ENCODE measurements at regions not wholly inside any gene's neighbourhood (a gene's known extent, or its start where the extent isn't known, plus 50 kb on each side); places are given as distances from the start of the nearest gene placed in this dataset.

GRCh38 chr13:22112956-22113745 is 442.3 kb downstream of the FGF9 start:
- TF ChIP-seq CTCF (conservative IDR thresholded peaks at IDR 0.05; ENCODE audit: low read depth, low read length), result no peak
- H3K4me3 ChIP-seq (ENCODE audit: low read length), result no peak overlapping the region
- DNase-seq (ENCODE audit: low read depth), result no peak

GRCh38 chr13:22114630-22115311 is 443.9 kb downstream of the FGF9 start:
- no peak overlapping the region for H3K4me3 ChIP-seq (ENCODE audit: low read length)
- no peak for DNase-seq (ENCODE audit: low read depth)

GRCh38 chr13:22118158-22118557 is 447.3 kb downstream of the FGF9 start:
- DNase-seq (ENCODE audit: low read depth), result no peak
- no peak for TF ChIP-seq CTCF (conservative IDR thresholded peaks at IDR 0.05; ENCODE audit: low read depth, low read length)
- H3K4me3 ChIP-seq (ENCODE audit: low read length), result no peak overlapping the region

More at GRCh38 chr13:22114630-22115311, 443.9 kb downstream of the FGF9 start:
- TF ChIP-seq CTCF (conservative IDR thresholded peaks at IDR 0.05; ENCODE audit: low read depth, low read length), result no peak

- no peak for DNase-seq (ENCODE audit: low read depth)
- no peak for TF ChIP-seq CTCF (conservative IDR thresholded peaks at IDR 0.05; ENCODE audit: low read depth, low read length)
- H3K4me3 ChIP-seq (ENCODE audit: low read length), result no peak overlapping the region
Observed at GRCh38 chr13:22120646-22121045, 449.8 kb downstream of the FGF9 start.

- no peak for TF ChIP-seq CTCF (conservative IDR thresholded peaks at IDR 0.05; ENCODE audit: low read depth, low read length)
Observed at GRCh38 chr13:22121146-22121739, 450.4 kb downstream of the FGF9 start.

GRCh38 chr13:22126433-22127021 is 455.7 kb downstream of the FGF9 start:
- DNase-seq (ENCODE audit: low read depth), result no peak
- H3K4me3 ChIP-seq (ENCODE audit: low read length), result no peak overlapping the region
- no peak for TF ChIP-seq CTCF (conservative IDR thresholded peaks at IDR 0.05; ENCODE audit: low read depth, low read length)

More at GRCh38 chr13:22121146-22121739, 450.4 kb downstream of the FGF9 start:
- no peak overlapping the region for H3K4me3 ChIP-seq (ENCODE audit: low read length)
- DNase-seq (ENCODE audit: low read depth), result no peak

Measured in retinal pigment epithelial cell (primary cell).